GM21515 (cell line): ENCODE measurements at regions not wholly inside any gene's neighbourhood (a gene's known extent, or its start where the extent isn't known, plus 50 kb on each side); places are given as distances from the start of the nearest gene placed in this dataset.

Experiments
- ATAC-seq: cut with Tn5 transposase; IDR thresholded peaks from one replicate; pipeline ENCODE4 v1.9.1; 2021; ENCODE audit not compliant: unreplicated experiment

DNA sequence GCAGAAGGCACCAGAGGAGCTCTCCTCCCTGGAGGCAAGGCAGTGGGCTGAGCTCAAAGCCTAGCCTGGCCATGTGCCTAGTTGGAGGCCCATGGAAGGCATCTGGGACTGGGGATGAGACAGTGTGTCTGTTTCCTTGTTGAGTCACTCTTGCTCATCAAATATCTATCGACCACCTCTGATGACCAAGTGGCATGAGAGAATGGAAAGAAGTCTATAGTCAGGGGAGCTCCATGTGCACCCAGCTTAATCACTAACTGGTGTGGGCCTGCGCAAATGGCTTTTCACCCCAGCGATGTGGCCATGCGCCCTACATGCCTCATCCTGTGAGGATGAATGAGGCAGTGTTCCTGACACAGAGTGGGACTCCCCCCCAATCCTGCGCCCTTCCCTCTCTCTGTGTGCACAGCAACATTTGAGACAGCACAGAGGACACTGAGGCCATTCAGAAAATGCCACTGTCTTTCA is 229.9 kb downstream of the RPS24 start:
- no peak for ATAC-seq

DNA sequence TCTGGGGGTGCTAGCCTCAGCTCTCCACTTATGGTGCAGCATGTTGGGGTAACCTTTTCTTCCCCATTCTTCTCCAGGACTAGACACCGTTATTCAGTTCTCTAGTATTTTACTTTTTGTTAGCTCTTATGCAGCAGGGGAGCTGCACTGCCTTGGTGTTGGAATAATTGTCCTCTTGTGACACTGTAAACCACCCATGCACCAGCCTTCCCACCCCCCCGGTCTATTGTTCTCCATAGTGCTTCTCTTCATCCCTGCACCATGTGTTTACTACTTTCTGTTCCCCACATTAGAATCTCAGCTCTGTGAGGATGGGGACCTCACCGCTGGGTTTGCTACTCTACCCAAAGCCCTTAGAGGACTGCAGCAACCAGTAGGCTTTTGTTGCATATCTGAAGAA is 230.7 kb downstream of the RPS24 start:
- ATAC-seq = no peak

DNA sequence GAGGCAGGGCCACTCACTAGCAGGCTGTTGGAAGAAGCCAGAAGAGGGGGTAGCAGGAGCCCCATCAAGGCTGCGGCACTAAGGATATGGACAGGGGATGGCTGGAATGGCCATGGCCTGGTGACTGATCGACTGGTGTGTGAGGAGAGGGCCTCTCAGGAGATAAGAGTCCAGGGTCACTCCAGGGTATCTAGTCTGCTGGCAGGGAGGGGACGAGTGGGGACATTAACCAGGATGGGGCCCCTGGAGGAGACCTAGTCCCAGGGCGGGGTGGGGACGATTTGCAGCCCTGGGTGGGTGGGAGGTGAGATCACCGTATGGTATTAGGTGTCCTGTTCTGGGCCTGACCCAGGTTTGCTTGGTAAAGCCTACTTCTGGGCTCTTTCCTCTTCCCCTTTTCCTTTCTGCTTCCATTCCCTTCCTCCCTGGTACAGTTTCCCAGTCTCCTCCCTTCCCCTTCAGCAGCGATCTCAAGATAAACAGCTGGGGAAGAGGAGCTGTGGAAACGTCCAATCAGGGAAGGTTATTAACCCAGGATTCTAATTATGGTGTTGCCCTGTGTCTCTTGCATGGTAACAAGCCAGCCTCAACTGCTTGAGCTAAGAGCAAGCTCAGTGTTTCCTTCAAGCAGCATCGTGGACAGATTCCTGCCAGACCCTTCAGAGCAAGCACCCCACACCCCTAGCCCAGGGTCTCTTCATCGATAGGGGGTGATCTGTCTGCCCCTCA is 233.2 kb downstream of the RPS24 start:
- ATAC-seq = no peak

DNA sequence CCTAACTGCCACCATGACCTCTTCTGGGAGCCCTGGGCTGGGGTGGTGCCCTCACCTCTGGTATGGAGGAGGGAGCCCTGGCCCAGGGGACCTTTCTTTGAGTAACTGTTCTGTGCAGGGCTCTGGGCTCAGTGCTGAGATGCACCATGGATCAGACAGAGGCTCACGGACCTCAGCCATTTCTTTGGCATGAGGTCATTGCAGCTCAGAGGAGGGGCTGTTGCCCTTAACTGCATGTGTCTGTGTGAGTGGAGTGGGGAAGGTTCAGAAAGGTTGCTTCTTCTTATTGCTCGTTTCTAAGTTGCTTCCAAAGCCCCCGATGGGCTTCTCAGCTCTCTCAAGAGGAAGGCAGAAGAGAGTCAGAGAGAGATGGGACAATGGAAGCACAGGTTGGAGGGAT is 233.9 kb downstream of the RPS24 start:
- ATAC-seq = no peak

DNA sequence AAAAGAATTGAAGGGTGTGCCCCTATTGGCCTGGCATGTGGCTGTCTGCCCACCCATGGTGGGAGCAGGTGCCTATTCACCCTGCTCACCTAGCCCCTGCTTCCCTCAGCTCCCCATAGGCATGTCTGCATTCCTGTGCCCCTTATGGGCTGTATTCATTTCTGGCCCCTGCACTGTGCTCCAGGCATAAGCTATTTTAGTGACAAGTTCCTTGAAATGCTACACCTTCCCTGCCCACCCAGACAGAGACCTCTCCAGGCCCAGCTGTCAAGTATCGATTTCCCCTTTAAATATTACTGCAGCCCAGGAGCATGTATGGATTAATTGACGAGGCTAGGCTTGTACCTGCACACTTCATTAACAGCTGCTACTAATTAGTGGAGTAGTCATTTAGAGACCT is 235.4 kb downstream of the RPS24 start:
- no peak for ATAC-seq

DNA sequence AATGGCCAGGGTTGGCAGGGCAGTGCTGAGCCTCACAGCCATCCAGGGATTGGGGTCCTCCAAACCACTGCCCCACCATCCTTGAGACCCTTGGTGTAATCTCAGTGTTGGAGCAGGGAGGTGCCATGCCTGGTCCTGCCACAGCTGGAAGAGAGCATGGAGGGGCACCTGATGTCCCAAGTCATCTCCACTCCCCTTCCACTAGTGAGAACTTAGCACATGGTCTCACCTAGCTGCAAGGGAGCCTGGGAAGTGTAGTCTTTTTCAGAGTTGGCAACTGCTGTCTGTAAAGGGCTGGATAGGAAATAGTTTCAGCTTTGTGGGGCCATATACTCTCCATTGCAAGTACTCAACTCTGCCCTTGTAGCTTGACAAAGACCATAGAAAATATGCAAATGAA is 238.7 kb downstream of the RPS24 start:
- ATAC-seq = no peak

DNA sequence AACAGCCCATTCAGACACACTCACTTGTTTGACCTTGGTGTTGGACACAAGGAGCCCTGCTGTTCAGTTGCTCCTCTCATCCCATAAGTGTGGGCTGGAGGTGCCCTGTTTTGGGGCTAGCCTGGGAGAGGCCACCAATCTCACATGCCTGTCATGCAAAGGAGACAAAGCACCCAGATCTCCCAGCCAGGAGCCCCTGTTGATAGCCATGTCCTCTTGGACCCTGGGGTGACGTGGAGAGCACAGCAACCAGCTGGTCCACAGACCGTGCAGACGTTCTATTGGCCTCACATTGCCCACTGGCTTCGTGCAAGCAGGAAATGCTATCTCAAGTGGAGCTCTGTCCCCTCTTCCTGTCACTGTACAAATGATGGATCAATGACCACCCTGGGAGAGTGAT is 240.8 kb downstream of the RPS24 start:
- no peak for ATAC-seq

DNA sequence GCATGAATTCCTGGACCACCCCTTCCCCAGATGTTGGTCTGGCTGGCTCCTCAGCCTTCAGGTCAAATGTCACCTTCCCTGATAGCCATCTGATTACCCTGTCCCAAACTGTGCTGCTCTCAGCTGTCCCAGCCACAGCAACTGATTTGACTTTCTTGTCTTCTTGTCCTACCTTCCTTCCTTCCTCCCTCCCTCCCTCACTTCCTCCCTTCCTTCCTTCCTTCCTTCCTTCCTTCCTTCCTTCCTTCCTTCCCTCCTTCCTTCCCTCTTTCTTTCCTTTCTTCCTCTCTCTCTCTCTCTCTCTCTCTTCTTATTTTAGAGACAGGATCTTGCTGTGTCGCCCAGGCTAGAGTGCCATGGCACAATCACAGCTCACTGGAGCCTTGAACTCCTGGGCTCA is 242.5 kb downstream of the RPS24 start:
- ATAC-seq = no peak

DNA sequence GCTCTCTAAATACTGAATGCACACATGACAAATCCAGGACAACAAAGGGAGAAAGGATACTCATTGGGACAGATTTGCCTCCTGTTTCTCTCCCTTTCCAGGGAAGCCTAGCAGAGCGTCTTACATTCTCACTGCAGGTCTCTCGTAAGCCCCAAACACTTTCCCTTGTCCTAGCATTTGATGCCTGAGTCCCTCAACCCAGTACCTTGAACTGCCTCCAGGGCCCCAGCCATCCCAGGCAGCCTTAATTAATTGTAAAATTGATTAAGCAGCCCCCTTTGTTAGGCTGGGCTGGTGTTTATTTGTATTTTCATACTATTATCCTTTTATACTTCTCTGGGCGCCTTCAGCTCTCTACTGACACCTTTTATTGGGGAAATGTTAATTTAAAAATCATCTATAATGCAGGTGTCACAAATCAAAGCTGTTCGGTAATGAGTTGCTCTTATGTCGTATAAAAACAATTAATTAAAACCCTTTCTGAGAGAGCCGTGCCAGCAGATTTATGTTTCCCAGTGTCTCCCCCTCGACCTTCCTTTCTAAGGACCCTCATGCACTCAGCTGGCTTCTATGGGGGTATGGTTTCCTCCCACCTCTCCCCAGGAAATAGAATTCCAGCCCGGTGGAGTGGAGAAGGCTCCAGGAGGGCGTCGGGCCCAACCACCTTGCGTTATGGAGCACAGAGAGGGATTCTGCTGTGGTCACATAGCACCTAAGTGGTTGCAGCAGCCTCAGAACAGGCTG is 243.8 kb downstream of the RPS24 start:
- ATAC-seq = no peak

DNA sequence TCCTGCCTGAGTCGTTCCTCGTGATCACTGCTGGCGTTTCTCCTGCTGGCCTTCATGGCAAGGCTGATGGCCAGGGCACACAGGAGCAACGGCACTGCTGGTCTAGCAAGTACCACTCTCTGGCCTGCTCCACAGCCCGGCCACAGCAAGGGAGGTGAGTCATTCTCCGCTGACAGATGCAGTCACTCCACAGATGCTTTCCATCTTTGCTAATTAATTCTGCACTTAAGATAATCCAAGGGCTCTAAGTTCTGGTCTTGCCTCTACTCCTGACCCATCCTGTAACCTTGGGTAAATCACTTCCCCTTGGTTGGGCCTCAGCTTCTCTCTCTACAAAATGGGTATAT is 244.4 kb downstream of the RPS24 start:
- no peak for ATAC-seq

DNA sequence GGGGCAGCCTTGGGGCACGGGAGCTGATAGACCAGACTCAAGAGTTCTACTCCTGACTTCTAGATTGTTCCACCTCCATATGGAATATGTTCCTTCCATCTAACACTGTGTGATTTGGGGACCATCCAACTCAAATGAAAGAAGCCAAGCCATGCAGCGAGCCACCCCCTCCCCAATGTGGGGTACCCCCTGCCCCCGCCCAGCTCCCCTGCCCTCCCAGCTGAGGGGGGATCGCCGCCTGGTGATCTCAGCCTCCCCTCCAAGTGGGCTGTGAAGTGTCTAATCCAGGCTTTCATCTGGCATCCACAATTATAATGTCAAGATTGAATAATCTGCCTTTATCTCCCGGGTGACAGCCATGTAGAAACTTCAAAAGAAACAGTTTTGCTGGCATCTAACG is 246.1 kb downstream of the RPS24 start:
- ATAC-seq = no peak

DNA sequence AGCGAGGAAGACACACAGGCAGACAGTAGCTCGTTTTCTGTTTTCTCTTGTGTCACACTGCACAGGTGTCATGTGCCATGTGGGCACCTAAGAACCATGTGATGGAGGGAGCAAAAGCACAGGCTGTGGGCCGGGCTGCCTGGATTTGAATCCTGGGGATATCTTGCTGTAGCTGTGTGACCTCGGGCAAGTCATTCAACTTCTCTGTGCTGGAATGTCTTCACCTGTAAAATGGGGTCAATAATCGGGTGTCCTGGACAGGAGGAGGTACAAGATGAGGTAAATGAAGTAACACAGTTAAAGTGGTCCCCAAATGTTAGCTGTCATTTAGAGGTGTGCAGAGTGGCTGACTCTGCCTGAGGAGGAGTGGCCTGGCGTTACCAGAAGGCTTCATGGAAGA is 246.9 kb downstream of the RPS24 start:
- ATAC-seq = no peak

DNA sequence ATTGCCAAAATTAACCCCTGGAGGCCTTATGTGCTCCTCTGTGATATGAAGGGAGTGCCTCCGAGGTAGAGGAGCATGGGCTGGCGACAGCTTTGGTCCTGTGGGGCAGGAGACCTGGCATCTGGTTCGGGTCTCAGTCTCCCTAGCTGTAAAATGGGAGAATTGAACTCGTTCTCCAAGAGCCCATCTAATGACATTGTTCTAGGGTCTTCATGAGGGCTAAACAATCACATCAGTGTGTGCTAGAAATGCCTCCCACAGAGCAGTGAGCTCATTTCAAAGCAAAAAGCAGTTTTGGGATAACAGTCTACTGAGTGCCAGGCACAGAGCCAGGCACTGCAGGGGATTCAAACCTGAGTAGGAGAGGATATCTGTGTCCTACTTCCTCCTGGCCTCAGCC is 248.0 kb downstream of the RPS24 start:
- no peak for ATAC-seq

DNA sequence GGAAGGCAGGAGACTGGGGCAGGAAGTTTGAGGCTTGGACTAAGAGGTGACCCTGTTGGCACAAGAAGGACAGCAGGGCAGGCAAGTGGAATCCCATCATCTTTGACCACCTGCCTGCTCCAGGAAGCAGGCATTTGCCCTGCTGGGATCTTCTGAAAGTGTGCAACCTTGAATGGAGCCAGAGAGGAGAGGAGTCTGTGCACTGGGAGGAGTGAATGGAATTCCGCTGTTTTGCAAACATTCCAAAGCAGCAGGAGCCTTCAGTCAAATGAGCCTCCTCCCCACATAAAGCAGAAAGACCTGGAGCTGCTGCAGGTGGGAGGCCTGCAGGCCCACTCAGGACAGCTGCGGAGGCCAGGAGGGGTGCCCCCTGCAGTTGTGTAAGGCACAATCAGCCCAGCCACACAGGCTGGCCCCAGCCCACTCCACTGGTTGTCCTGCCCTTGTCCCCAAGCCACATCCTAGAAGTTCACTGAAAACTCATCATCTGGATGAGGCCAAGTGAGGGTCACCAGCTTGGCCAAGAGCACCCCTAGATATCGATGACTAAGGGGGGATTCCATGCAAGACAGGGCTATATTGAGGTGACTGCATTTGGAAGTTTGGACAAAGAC is 249.5 kb downstream of the RPS24 start:
- ATAC-seq = no peak

DNA sequence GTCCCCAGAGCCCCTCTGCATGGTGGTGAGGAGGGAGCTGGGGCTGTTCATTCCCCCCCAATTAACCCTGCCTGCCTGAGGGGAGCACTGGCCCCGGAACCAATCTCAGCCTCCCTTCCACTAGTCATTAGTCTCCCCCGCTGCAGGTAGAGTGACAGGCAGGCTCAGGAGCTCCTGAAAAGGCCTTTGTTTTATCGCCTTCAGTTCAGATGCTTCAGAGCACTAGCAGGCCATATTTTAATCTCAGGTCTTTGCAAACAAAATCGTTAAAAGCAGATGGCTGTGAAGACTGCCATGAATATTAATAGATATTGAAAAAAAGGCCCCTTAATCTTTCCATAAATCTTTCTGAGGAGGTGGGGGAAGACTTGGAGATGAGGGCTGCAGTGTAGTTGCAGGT is 250.7 kb downstream of the RPS24 start:
- no peak for ATAC-seq

DNA sequence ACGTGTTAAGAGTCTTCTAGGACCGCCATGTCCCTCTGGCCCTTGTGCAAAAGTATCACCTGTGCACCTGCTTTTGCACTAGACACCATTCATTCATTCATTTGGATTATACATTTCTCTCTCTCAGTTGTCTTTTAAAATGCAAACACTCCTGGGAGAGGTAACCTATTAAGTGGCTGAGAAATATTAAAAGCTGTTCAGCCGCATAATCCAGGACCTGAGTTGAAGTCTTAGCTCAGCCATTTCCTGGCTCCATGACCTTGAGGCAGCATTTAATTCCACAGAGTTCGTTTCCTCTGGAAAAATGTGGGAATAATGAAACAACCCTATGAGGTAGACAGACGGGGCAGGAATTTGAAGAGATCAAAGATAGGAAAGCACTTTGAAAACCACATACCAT is 251.6 kb downstream of the RPS24 start:
- no peak for ATAC-seq

DNA sequence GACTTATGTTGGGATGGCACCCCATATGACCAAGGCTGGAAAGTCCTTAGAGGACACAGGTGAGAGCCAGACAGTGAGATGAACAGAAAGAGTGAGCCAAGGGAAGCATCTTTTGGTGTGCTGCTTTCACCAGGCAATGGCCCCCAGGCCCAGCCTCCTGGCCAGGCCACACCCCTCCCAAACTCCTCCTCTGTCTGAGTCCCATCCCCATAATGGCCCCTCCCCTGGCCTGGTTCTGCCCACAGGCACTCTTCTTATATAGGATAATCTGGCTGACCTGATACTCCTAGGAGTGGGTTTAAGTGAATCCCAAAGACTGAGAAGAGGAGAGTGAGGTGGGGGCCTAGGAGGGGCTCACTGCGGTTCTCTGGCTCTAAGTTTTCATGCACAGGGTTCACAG is 252.5 kb downstream of the RPS24 start:
- no peak for ATAC-seq

DNA sequence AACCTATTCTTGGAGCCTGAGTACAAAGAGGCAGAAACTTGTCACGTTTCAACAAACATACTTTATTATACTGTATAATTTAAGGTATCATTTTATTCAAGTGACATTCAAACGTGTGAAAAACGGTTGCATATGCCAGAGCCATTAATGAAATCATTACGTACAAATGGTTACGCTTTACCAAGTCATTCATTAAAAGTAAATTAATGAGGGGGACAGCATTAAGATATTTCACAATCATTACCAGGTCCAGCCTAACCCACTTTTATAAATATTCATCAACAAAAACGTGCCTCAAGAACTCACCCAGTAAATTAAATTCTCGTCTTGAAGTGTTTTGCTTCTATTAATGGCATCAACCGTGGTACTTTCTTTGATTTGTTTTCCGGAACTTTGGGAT is 253.0 kb downstream of the RPS24 start:
- ATAC-seq = no peak

DNA sequence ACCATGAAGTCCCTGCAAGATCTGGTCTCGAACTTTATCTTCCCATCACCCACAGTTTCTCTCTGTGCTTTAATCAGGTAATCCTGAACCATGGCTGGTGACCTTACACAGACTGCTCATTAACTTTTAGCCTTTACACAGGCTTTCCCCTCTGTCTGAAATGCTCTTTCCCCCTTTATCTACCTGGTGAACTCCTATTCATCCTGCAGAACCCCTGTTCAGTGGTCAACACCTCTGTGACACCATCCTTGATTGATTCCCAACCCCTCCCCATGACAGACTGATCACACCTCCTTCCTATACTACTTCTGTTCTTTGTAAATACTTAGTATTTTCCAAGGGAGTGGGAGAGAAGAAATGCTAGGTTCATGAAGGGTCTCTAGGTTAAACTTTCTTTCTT is 254.0 kb downstream of the RPS24 start:
- ATAC-seq = no peak

DNA sequence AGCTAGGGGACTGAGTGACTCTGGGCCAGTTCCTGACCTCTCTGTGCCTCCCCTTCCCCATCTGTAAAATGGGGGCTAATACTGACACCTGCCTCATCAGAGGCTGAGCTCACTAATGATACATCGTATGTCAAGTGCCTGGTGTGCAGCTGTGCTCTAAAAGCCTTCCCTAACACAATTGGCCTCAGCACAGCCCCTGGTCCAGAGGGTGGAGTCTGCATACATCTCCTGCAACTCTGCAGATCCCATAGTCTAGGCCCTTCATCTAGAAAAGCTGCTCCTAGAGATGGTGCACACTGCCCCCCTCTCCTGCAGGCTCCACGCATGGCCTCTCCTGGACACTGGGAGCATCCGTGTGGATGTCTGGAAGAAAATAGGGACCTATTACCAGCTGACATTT is 255.0 kb downstream of the RPS24 start:
- ATAC-seq = no peak

DNA sequence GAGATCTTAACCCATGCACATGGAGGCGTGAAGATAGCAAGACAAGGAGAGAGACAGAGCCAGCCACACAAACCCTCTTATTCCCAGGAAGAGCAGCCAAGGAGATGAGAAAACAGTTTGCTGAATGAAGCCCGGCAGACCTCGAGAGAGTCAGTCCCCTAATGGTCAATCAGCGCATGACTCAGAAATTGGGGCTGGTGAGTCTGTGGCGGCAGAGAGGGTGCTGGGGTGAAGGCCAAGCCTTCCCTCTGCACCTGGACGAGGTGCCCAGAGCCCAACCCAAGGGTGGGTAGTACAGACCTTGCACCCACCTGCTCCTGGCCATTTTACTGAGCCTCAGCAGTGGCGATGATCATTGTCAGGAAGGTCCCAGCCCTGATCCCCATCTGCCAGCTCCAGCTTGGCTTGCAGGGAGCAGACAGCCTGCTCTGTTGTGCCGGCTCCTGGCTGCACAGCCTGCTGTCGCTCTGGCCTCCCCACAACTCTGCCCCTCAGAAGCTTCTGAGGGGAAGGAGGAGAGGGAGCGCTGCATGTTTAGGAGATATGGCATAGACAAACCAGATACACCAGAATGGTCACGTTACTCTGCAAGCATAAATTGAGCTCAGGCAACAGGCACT is 256.6 kb downstream of the RPS24 start:
- no peak for ATAC-seq

DNA sequence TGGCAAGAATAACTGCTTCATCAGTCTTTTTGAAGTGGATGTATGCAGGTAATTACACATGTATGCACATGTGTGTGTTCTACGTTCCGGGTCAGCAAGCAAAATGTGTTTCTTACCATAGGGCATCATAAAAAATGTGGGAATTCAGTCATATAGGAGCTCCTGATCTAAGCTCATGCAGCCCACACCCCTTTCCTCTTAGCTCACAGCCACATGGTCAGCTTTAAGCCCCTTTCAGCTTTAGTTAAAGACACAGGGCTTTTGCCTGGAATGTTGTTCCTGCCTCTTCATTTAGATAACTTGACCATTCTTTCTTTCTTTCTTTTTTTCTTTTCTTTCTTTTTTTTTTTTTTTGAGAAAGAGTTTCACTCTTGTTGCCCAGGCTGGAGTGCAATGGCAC is 258.1 kb downstream of the RPS24 start:
- ATAC-seq = no peak
